GM21526 (cell line): ENCODE measurements at regions not wholly inside any gene's neighbourhood (a gene's known extent, or its start where the extent isn't known, plus 50 kb on each side); places are given as distances from the start of the nearest gene placed in this dataset.

ENCODE experiments used
- ATAC-seq: cut with Tn5 transposase; IDR thresholded peaks from one replicate; pipeline ENCODE4 v1.9.1; 2021; ENCODE audit warnings: moderate library complexity; ENCODE audit not compliant: unreplicated experiment, low FRiP score

- ATAC-seq = no peak
Observed at GRCh38 chr14:24694680-24695079, 60.7 kb upstream of the GZMB start.

GRCh38 chr14:24693983-24694382 is 60.0 kb upstream of the GZMB start:
- no peak for ATAC-seq

GRCh38 chr14:24693353-24693737 is 59.4 kb upstream of the GZMB start:
- no peak for ATAC-seq

- ATAC-seq = no peak
Observed at GRCh38 chr14:24692382-24693352, 58.7 kb upstream of the GZMB start.

GRCh38 chr14:24690492-24690891 is 56.5 kb upstream of the GZMB start:
- peak; percentile 53 for ATAC-seq

- no peak for ATAC-seq
Observed at GRCh38 chr14:24688030-24688658, 54.2 kb upstream of the GZMB start.
